GM12801 (cell line): ENCODE measurements at regions not wholly inside any gene's neighbourhood (a gene's known extent, or its start where the extent isn't known, plus 50 kb on each side); places are given as distances from the start of the nearest gene placed in this dataset.

Experiments
- CTCF ChIP-seq: IDR thresholded peaks from one replicate; pipeline ENCODE4 v1.5.1; 2011; ENCODE audit warnings: control low read depth; ENCODE audit not compliant: insufficient read length; ENCODE audit errors: extremely low read depth

GRCh38 chr3:82800248-82800647 lies 1038.8 kb upstream of the GBE1 start:
- TF ChIP-seq CTCF: no peak

- no peak for TF ChIP-seq CTCF
These were observed 1035.3 kb upstream of the GBE1 start for GRCh38 chr3:82796765-82797164.

- TF ChIP-seq CTCF: no peak
These were observed 1029.8 kb upstream of the GBE1 start for GRCh38 chr3:82791241-82791640.

- TF ChIP-seq CTCF: no peak
These were observed 1029.1 kb upstream of the GBE1 start for GRCh38 chr3:82790307-82791097.

- no peak for TF ChIP-seq CTCF
These were observed 1021.7 kb upstream of the GBE1 start for GRCh38 chr3:82783194-82783593.

GRCh38 chr3:82773207-82773606 lies 1011.8 kb upstream of the GBE1 start:
- no peak for TF ChIP-seq CTCF

- TF ChIP-seq CTCF: no peak
These were observed 1003.1 kb upstream of the GBE1 start for GRCh38 chr3:82764521-82764920.
